IMR-90 (cell line): ENCODE measurements at regions not wholly inside any gene's neighbourhood (a gene's known extent, or its start where the extent isn't known, plus 50 kb on each side); places are given as distances from the start of the nearest gene placed in this dataset.

ENCODE experiments used
- ATAC-seq: fragments of 200-7000 bp; cut with Tn5 transposase; 2 replicates; pipeline ENCODE4 v1.9.1; 2020; ENCODE audit warnings: low read depth, mild to moderate bottlenecking, moderate library complexity
- BruUV-seq: library from RNA; stranded (reverse); fragments of 400-500 nt; replicated peaks from 2 replicates; lab custom pipeline; 2021; lab: Mats Ljungman, UMichigan
- CTCF ChIA-PET: fragments of 300-600 bp; formaldehyde crosslinking; extraction: SDS; loops from one replicate; lab custom pipeline; 2021; ENCODE audit warnings: antibody characterized with exemption; lab: Yijun Ruan, JAX
- POLR2A ChIA-PET: fragments of 300-600 bp; sonication (Branson Sonifier 250); formaldehyde crosslinking; loops from one replicate; lab custom pipeline; 2022; ENCODE audit warnings: antibody characterized with exemption; ENCODE audit not compliant: unreplicated experiment; lab: Charles Lee
- DNase-seq: peaks from one replicate; pipeline ENCODE4 v3.0.0; 2013
- H2AFZ ChIP-seq: replicated peaks from 2 replicates; pipeline ENCODE3; 2013; ENCODE audit warnings: low read length, mild to moderate bottlenecking; ENCODE audit not compliant: poor library complexity
- H2AK5ac ChIP-seq: 2 replicates; pipeline ENCODE4 v1.6.1; 2013; ENCODE audit warnings: low read depth, low read length, inconsistent platforms
- H2AK9ac ChIP-seq: replicated peaks from 2 replicates; pipeline ENCODE3; 2013; ENCODE audit warnings: mild to moderate bottlenecking, low read depth, low read length, moderate library complexity; ENCODE audit not compliant: poor library complexity
- H2BK120ac ChIP-seq: 2 replicates; pipeline ENCODE4 v1.6.1; 2013; ENCODE audit warnings: low read depth, low read length, inconsistent platforms
- H2BK15ac ChIP-seq: 3 replicates; pipeline ENCODE4 v1.6.1; 2013; ENCODE audit warnings: low read depth, low read length, inconsistent platforms
- H2BK20ac ChIP-seq: 2 replicates; pipeline ENCODE4 v1.6.1; 2013; ENCODE audit warnings: low read depth, mild to moderate bottlenecking, inconsistent platforms, low read length, moderate library complexity
- H2BK5ac ChIP-seq: 2 replicates; pipeline ENCODE4 v1.6.1; 2013; ENCODE audit warnings: mild to moderate bottlenecking, low read depth, low read length, inconsistent platforms; ENCODE audit not compliant: poor library complexity, severe bottlenecking
- H3K14ac ChIP-seq: replicated peaks from 2 replicates; pipeline ENCODE4 v1.6.1; 2013; ENCODE audit warnings: low read depth, low read length, inconsistent platforms
- H3K18ac ChIP-seq: 2 replicates; pipeline ENCODE4 v1.6.1; 2013; ENCODE audit warnings: low read depth, low read length, control low read depth
- H3K23ac ChIP-seq: 2 replicates; pipeline ENCODE4 v1.6.1; 2013; ENCODE audit warnings: low read depth, low read length, inconsistent platforms
- H3K27ac ChIP-seq: 2 replicates; pipeline ENCODE4 v1.5.1; 2013; ENCODE audit warnings: mild to moderate bottlenecking, control low read depth, low read length; ENCODE audit not compliant: insufficient read depth
- H3K27me3 ChIP-seq: 2 replicates; pipeline ENCODE4 v1.6.1; 2013; ENCODE audit warnings: low read length; ENCODE audit not compliant: control insufficient read depth, insufficient read depth
- H3K36me3 ChIP-seq: 2 replicates; pipeline ENCODE4 v1.6.1; 2013; ENCODE audit warnings: low read length, mixed read lengths; ENCODE audit not compliant: control insufficient read depth, insufficient read depth
- H3K4ac ChIP-seq: 2 replicates; pipeline ENCODE4 v1.6.1; 2013; ENCODE audit warnings: low read depth, low read length, inconsistent platforms
- H3K4me1 ChIP-seq: 2 replicates; pipeline ENCODE4 v1.6.1; 2013; ENCODE audit warnings: low read length, mixed read lengths; ENCODE audit not compliant: control insufficient read depth, insufficient read depth
- H3K4me2 ChIP-seq: 2 replicates; pipeline ENCODE4 v1.6.1; 2013; ENCODE audit warnings: low read depth, mild to moderate bottlenecking, control low read depth, low read length, moderate library complexity
- H3K4me3 ChIP-seq: 2 replicates; pipeline ENCODE4 v1.5.1; 2013; ENCODE audit warnings: low read depth, mild to moderate bottlenecking, control low read depth, low read length, moderate library complexity; ENCODE audit not compliant: insufficient read depth
- H3K56ac ChIP-seq: 2 replicates; pipeline ENCODE4 v1.6.1; 2013; ENCODE audit warnings: low read length, inconsistent platforms; ENCODE audit not compliant: insufficient read depth; ENCODE audit errors: extremely low read depth
- H3K79me1 ChIP-seq, 2 experiments: 2 replicates each; pipeline ENCODE4 v1.6.1; 2013; ENCODE audit warnings: low read length in 2 of 2, inconsistent platforms in 1 of 2, low read depth in 1 of 2
- H3K9ac ChIP-seq: 2 replicates; pipeline ENCODE4 v1.6.1; 2013; ENCODE audit warnings: low read depth, low read length, control low read depth
- H3K9me1 ChIP-seq: 2 replicates; pipeline ENCODE4 v1.6.1; 2013; ENCODE audit warnings: low read length, inconsistent platforms; ENCODE audit not compliant: insufficient read depth
- H3K9me3 ChIP-seq: 2 replicates; pipeline ENCODE4 v1.6.1; 2013; ENCODE audit warnings: low read length; ENCODE audit not compliant: control insufficient read depth, insufficient read depth
- H4K20me1 ChIP-seq: 2 replicates; pipeline ENCODE4 v1.6.1; 2013; ENCODE audit warnings: low read length, inconsistent platforms; ENCODE audit not compliant: insufficient read depth
- H4K5ac ChIP-seq: 2 replicates; pipeline ENCODE4 v1.6.1; 2013; ENCODE audit warnings: mild to moderate bottlenecking, low read depth, low read length, control low read depth
- H4K8ac ChIP-seq, 2 experiments: 2 replicates each; pipeline ENCODE4 v1.6.1; 2013; ENCODE audit warnings: low read depth in 2 of 2, low read length in 2 of 2, control low read depth in 1 of 2, inconsistent platforms in 1 of 2
- H4K91ac ChIP-seq: 2 replicates; pipeline ENCODE4 v1.6.1; 2013; ENCODE audit warnings: low read depth, low read length, inconsistent platforms; ENCODE audit not compliant: insufficient read depth
- BHLHE40 ChIP-seq: fragments of 150-350 bp; IDR thresholded peaks from 2 replicates; pipeline ENCODE4 v1.6.1; 2016; ENCODE audit warnings: mild to moderate bottlenecking, low read depth, low read length
- CEBPB ChIP-seq: IDR thresholded peaks from 2 replicates; pipeline ENCODE4 v1.6.1; 2012; ENCODE audit warnings: low read depth, low read length, improper control_type of control experiment
- CHD1 ChIP-seq: IDR thresholded peaks from 2 replicates; pipeline ENCODE4 v1.6.1; 2012; ENCODE audit warnings: low read depth, low read length, improper control_type of control experiment
- FOS ChIP-seq: fragments of 150-350 bp; IDR thresholded peaks from 2 replicates; pipeline ENCODE4 v1.6.1; 2016; ENCODE audit warnings: low read depth, low read length
- MAFK ChIP-seq: IDR thresholded peaks from 2 replicates; pipeline ENCODE4 v1.6.1; 2012; ENCODE audit warnings: low read depth, low read length, improper control_type of control experiment
- MAZ ChIP-seq: IDR thresholded peaks from 2 replicates; pipeline ENCODE4 v1.6.1; 2012; ENCODE audit warnings: low read depth, mild to moderate bottlenecking, low read length, improper control_type of control experiment, moderate library complexity, borderline replicate concordance
- MXI1 ChIP-seq: IDR thresholded peaks from 2 replicates; pipeline ENCODE4 v1.6.1; 2012; ENCODE audit warnings: low read depth, mild to moderate bottlenecking, low read length, moderate library complexity, borderline replicate concordance
- NFE2L2 ChIP-seq: fragments of 150-350 bp; IDR thresholded peaks from 2 replicates; pipeline ENCODE4 v1.6.1; 2016; ENCODE audit warnings: low read depth, mild to moderate bottlenecking, low read length
- POLR2A ChIP-seq: IDR thresholded peaks from 2 replicates; pipeline ENCODE4 v1.6.1; 2012; ENCODE audit warnings: mild to moderate bottlenecking, low read depth, low read length
- RAD21 ChIP-seq: IDR thresholded peaks from 2 replicates; pipeline ENCODE4 v1.6.1; 2012; ENCODE audit warnings: low read length, improper control_type of control experiment
- RCOR1 ChIP-seq: IDR thresholded peaks from 2 replicates; pipeline ENCODE4 v1.6.1; 2012; ENCODE audit warnings: mild to moderate bottlenecking, low read length, improper control_type of control experiment; ENCODE audit not compliant: insufficient replicate concordance
- RFX5 ChIP-seq: IDR thresholded peaks from 2 replicates; pipeline ENCODE4 v1.8.0; 2012; ENCODE audit warnings: low read depth, mild to moderate bottlenecking, low read length, moderate library complexity
- SMC3 ChIP-seq: fragments of 150-350 bp; IDR thresholded peaks from 2 replicates; pipeline ENCODE4 v1.6.1; 2016; ENCODE audit warnings: low read depth, mild to moderate bottlenecking, antibody characterized with exemption, low read length, moderate library complexity
- WGBS, 2 experiments: methylation state at CpG; one replicate each; pipeline versions ENCODE4 v1.1.5 to v1.1.7; 2013; ENCODE audit warnings: missing lambda C conversion rate in 2 of 2; ENCODE audit not compliant: insufficient read length in 1 of 2; ENCODE audit errors: extremely low coverage in 2 of 2; 5-methylcytosine and 5-hydroxymethylcytosine counted together
- dilution Hi-C: fragments of 300-500 bp; cut with HindIII; formaldehyde crosslinking; loops from one replicate; pipeline ENCODE4 v1.14.3; 2018; ENCODE audit warnings: low sequenced_read_pairs; ENCODE audit not compliant: unreplicated experiment
- in situ Hi-C: fragments of 300-500 bp; cut with MboI; formaldehyde crosslinking; loops from 3 replicates; pipeline ENCODE4 v1.14.3; 2019; ENCODE audit warnings: low sequenced_read_pairs, inconsistent platforms, mixed read lengths
- intact Hi-C: fragments of 100-400 bp; cut with micrococcal nuclease; formaldehyde crosslinking; loops from 2 replicates; pipeline ENCODE4 v1.10.0; 2022
- TF ChIP-seq, protein P1 (sequence below): fragments of 150-350 bp; IDR thresholded peaks from 2 replicates; pipeline ENCODE4 v1.6.1; 2016; ENCODE audit warnings: low read depth, mild to moderate bottlenecking, low read length, moderate library complexity, borderline replicate concordance
- TF ChIP-seq, protein P2 (sequence below): fragments of 150-350 bp; IDR thresholded peaks from 2 replicates; pipeline ENCODE4 v1.6.1; 2017; ENCODE audit warnings: mild to moderate bottlenecking, antibody characterized with exemption, low read length, low read depth
- TF ChIP-seq, protein P3 (sequence below): conservative IDR thresholded peaks from 2 replicates; pipeline ENCODE4 v1.5.1; 2012; ENCODE audit warnings: mild to moderate bottlenecking, low read depth, low read length, improper control_type of control experiment

DNA sequence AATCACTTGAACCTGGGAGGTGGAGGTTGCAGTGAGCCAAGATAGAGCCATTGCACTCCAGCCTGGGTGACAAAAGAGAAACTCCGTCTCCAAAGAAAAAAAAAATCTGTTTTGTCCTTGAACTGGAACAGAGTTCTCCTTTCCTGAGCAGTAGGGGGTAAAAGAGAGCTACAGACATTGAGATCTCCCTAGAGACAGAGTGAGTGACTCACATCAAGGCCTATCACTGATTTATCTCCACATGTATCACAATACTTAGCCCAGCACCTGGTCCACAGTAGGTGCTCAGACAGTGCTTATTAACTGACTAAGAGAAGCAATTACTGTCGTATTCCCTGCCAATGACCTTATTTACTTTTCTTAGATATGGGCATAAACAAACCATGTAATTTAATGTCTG, 354.1 kb upstream of the C1orf87 start:
- ChIA-PET CTCF (no interaction called here), POLR2A (no interaction called here)
- Histone ChIP-seq H3K36me3 (no peaks in the 10 kb centered on the region), H2BK5ac (no peak overlapping the region), H2BK15ac (no peak overlapping the region), H4K91ac (no peak overlapping the region), H4K8ac (no peak overlapping the region), H3K9ac (no peak overlapping the region), H2BK120ac (no peak overlapping the region), H3K27ac (no peak overlapping the region), H3K27me3 (no peaks in the 10 kb centered on the region), H2BK20ac (no peak overlapping the region), H3K4ac (no peak overlapping the region), H3K4me2 (no peak overlapping the region), H2AK9ac (no peak overlapping the region), H2AFZ (no peak overlapping the region), H3K14ac (no peak overlapping the region), H3K9me3 (peaks cover 3% of the 10 kb centered on the region; the same call in 1 of the 2 replicates), H4K5ac (no peak overlapping the region), H4K20me1 (no peaks in the 10 kb centered on the region), H3K18ac (no peak overlapping the region), H2AK5ac (no peak overlapping the region), H3K4me3 (no peak overlapping the region), H3K23ac (no peak overlapping the region), H3K4me1 (no peaks in the 10 kb centered on the region), H3K9me1 (no peaks in the 10 kb centered on the region), H3K56ac (no peak overlapping the region), H3K79me1 (no peaks in the 10 kb centered on the region)
- intact Hi-C loops: no loop called here
- DNase-seq (no peak), ATAC-seq (no peak)
- dilution Hi-C loops: no loop called here
- in situ Hi-C loops: no loop called here
- WGBS, 2 experiments: no CpG with 5 or more reads among the region's 2 CpGs
- BruUV-seq: no TSS peak
- TF ChIP-seq RCOR1 (no peak), RFX5 (no peak), BHLHE40 (no peak), CHD1 (no peak), MXI1 (no peak), FOS (no peak), MAFK (no peak), RAD21 (no peak), NFE2L2 (no peak), MAZ (no peak), POLR2A (no peak), SMC3 (no peak), CEBPB (no peak)
- TF ChIP-seq, protein P1, sequence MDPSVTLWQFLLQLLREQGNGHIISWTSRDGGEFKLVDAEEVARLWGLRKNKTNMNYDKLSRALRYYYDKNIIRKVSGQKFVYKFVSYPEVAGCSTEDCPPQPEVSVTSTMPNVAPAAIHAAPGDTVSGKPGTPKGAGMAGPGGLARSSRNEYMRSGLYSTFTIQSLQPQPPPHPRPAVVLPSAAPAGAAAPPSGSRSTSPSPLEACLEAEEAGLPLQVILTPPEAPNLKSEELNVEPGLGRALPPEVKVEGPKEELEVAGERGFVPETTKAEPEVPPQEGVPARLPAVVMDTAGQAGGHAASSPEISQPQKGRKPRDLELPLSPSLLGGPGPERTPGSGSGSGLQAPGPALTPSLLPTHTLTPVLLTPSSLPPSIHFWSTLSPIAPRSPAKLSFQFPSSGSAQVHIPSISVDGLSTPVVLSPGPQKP: no peak
- TF ChIP-seq, protein P2, sequence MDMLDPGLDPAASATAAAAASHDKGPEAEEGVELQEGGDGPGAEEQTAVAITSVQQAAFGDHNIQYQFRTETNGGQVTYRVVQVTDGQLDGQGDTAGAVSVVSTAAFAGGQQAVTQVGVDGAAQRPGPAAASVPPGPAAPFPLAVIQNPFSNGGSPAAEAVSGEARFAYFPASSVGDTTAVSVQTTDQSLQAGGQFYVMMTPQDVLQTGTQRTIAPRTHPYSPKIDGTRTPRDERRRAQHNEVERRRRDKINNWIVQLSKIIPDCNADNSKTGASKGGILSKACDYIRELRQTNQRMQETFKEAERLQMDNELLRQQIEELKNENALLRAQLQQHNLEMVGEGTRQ: no peak
- TF ChIP-seq, protein P3, sequence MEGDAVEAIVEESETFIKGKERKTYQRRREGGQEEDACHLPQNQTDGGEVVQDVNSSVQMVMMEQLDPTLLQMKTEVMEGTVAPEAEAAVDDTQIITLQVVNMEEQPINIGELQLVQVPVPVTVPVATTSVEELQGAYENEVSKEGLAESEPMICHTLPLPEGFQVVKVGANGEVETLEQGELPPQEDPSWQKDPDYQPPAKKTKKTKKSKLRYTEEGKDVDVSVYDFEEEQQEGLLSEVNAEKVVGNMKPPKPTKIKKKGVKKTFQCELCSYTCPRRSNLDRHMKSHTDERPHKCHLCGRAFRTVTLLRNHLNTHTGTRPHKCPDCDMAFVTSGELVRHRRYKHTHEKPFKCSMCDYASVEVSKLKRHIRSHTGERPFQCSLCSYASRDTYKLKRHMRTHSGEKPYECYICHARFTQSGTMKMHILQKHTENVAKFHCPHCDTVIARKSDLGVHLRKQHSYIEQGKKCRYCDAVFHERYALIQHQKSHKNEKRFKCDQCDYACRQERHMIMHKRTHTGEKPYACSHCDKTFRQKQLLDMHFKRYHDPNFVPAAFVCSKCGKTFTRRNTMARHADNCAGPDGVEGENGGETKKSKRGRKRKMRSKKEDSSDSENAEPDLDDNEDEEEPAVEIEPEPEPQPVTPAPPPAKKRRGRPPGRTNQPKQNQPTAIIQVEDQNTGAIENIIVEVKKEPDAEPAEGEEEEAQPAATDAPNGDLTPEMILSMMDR: no peak
